HEK293 (cell line): ENCODE measurements at regions not wholly inside any gene's neighbourhood (a gene's known extent, or its start where the extent isn't known, plus 50 kb on each side); places are given as distances from the start of the nearest gene placed in this dataset.

Source experiments
- ATF2 ChIP-seq: fragments of 450-650 bp; formaldehyde crosslinking; IDR thresholded peaks from 2 replicates; pipeline ENCODE4 v1.5.1; 2016; ENCODE audit warnings: missing biosample characterization, missing genetic modification characterization, low read depth
- CTCF ChIP-seq: fragments of 450-650 bp; formaldehyde crosslinking; IDR thresholded peaks from 2 replicates; pipeline ENCODE4 v1.5.1; 2016; ENCODE audit warnings: missing biosample characterization, missing genetic modification characterization
- MEIS1 ChIP-seq: sonication (generic); formaldehyde crosslinking; IDR thresholded peaks from 2 replicates; pipeline ENCODE4 v1.8.1; 2022; ENCODE audit warnings: missing genetic modification reagents, mild to moderate bottlenecking, borderline replicate concordance
- REST ChIP-seq: fragments of 450-650 bp; formaldehyde crosslinking; IDR thresholded peaks from 2 replicates; pipeline ENCODE4 v1.5.1; 2016; ENCODE audit warnings: missing biosample characterization, missing genetic modification characterization
- ZFHX2 ChIP-seq: fragments of 450-650 bp; formaldehyde crosslinking; conservative IDR thresholded peaks from 2 replicates; pipeline ENCODE4 v1.5.1; 2016; ENCODE audit warnings: missing biosample characterization, missing genetic modification characterization
- ZFP41 ChIP-seq: fragments of 450-650 bp; formaldehyde crosslinking; IDR thresholded peaks from 2 replicates; pipeline ENCODE4 v1.5.1; 2016; ENCODE audit warnings: missing biosample characterization, missing genetic modification characterization, borderline replicate concordance
- ZNF157 ChIP-seq: fragments of 450-650 bp; formaldehyde crosslinking; IDR thresholded peaks from 2 replicates; pipeline ENCODE4 v1.5.1; 2016; ENCODE audit warnings: missing biosample characterization, missing genetic modification characterization
- ZNF274 ChIP-seq, 2 experiments: fragments of 200-500 bp in 1 of 2; fragments of 450-650 bp in 1 of 2; sonication (Bioruptor generic) in 1 of 2; formaldehyde crosslinking in 1 of 2; IDR thresholded peaks; 2 replicates each; pipeline versions ENCODE4 v1.5.1 to v1.6.1; 2014 to 2016; ENCODE audit warnings: borderline replicate concordance in 1 of 2, inconsistent platforms in 1 of 2, low read length in 1 of 2, missing biosample characterization in 1 of 2, missing genetic modification characterization in 1 of 2
- ZNF292 ChIP-seq: fragments of 450-650 bp; formaldehyde crosslinking; IDR thresholded peaks from 2 replicates; pipeline ENCODE4 v1.5.1; 2016; ENCODE audit warnings: low read depth, missing biosample characterization, missing genetic modification characterization, borderline replicate concordance
- ZNF596 ChIP-seq: fragments of 450-650 bp; IDR thresholded peaks from 2 replicates; pipeline ENCODE4 v1.5.0; 2018; ENCODE audit warnings: missing biosample characterization, mild to moderate bottlenecking, missing genetic modification characterization, moderate library complexity
- ZNF626 ChIP-seq: fragments of 450-650 bp; sonication (Bioruptor Pico); formaldehyde crosslinking; IDR thresholded peaks from 2 replicates; pipeline ENCODE4 v1.5.1; 2018; ENCODE audit warnings: missing biosample characterization, missing genetic modification characterization, inconsistent platforms
- ZNF704 ChIP-seq: fragments of 450-650 bp; formaldehyde crosslinking; IDR thresholded peaks from 2 replicates; pipeline ENCODE4 v1.5.1; 2016; ENCODE audit warnings: missing biosample characterization, missing genetic modification characterization
- ZNF768 ChIP-seq: fragments of 450-650 bp; formaldehyde crosslinking; IDR thresholded peaks from 2 replicates; pipeline ENCODE4 v1.5.1; 2018; ENCODE audit warnings: missing biosample characterization, mild to moderate bottlenecking, missing genetic modification characterization

GRCh38 chr20:10855778-10856177, 182.0 kb upstream of the JAG1 start:
- TF ChIP-seq ZFHX2 (tag by site-specific recombination): no peak
- TF ChIP-seq ZNF704 (tag by site-specific recombination): no peak
- TF ChIP-seq MEIS1: no peak
- TF ChIP-seq ZNF292 (tag by site-specific recombination): no peak
- TF ChIP-seq ZNF596 (tag by site-specific recombination): no peak
- no peak for TF ChIP-seq ZFP41 (tag by site-specific recombination)
- no peak for TF ChIP-seq CTCF
- no peak for TF ChIP-seq ZNF157 (tag by site-specific recombination)
- no peak for TF ChIP-seq ATF2
- TF ChIP-seq REST (tag by site-specific recombination): no peak
- no peak for TF ChIP-seq ZNF274 (IDR thresholded peaks at IDR 0.05; ENCODE audit: low read length)
- TF ChIP-seq ZNF274 (tag by site-specific recombination; IDR thresholded peaks at IDR 0.05; ENCODE audit: borderline replicate concordance): no peak
- TF ChIP-seq ZNF768 (tag by site-specific recombination): no peak
- no peak for TF ChIP-seq ZNF626 (tag by site-specific recombination)
